ENCODE measurements at regions not wholly inside any gene's neighbourhood (a gene's known extent, or its start where the extent isn't known, plus 50 kb on each side); places are given as distances from the start of the nearest gene placed in this dataset.

DNA sequence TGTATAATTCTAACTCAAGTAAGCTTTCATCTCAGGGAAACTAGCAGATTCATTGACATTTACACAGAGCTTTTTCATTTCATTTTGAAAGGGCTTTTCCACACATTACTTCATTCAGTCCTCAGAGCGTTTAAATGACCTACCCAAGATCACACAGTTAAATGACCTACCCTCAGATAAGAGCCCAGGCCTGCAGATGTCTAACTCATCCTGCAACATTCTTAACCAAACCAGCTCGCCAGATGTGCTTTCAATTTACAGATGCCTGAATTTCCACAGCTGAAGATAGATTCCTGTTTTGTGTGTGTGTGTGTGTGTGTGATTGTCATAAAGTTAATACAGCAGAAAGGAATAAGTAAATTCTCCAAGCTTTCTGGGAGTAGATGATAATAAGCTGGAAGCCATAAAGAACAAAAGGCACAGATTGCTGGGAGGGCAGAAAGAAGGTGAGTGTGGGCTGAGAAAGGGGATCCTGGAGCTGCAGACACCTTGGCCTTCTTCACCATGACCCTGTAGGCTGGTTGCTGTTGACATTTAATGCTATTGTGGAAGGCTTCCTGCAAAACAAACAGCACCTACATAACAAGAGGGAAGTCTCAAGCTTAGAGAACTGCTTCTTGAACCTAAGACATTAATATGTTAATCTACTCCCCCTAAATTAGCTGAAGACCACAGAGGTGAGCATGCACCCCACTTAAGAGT lies 489.7 kb upstream of the CELF2 start:
- no peak for DNase-seq (ENCODE audit: low read depth)
- TF ChIP-seq, protein P1, sequence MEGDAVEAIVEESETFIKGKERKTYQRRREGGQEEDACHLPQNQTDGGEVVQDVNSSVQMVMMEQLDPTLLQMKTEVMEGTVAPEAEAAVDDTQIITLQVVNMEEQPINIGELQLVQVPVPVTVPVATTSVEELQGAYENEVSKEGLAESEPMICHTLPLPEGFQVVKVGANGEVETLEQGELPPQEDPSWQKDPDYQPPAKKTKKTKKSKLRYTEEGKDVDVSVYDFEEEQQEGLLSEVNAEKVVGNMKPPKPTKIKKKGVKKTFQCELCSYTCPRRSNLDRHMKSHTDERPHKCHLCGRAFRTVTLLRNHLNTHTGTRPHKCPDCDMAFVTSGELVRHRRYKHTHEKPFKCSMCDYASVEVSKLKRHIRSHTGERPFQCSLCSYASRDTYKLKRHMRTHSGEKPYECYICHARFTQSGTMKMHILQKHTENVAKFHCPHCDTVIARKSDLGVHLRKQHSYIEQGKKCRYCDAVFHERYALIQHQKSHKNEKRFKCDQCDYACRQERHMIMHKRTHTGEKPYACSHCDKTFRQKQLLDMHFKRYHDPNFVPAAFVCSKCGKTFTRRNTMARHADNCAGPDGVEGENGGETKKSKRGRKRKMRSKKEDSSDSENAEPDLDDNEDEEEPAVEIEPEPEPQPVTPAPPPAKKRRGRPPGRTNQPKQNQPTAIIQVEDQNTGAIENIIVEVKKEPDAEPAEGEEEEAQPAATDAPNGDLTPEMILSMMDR (conservative IDR thresholded peaks at IDR 0.05; ENCODE audit: control insufficient read depth, insufficient read depth, low read depth, low read length) = no peak
- H3K4me3 ChIP-seq (ENCODE audit: control insufficient read depth, low read depth, low read length) = no peak overlapping the region

DNA sequence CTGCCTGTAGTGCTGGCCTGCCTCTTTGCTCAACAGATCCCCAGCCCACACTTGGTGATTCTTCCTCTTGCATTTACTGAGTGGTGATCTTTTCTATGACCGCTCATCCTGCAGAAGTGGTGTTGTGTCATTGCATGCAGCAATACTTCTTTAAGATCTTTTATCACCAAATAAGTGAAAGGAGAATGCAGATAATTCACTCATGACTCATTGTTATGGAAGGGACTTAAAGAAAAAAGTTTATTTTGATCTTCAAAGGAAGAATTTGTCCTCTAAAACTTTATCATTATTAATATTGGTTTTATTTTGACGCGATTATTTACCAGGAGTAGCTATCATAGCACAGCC lies 489.1 kb upstream of the CELF2 start:
- peak; percentile 62 for DNase-seq (ENCODE audit: low read depth)
- no peak overlapping the region for H3K4me3 ChIP-seq (ENCODE audit: control insufficient read depth, low read depth, low read length)
- TF ChIP-seq, protein P1 (conservative IDR thresholded peaks at IDR 0.05; ENCODE audit: control insufficient read depth, insufficient read depth, low read depth, low read length) = no peak

DNA sequence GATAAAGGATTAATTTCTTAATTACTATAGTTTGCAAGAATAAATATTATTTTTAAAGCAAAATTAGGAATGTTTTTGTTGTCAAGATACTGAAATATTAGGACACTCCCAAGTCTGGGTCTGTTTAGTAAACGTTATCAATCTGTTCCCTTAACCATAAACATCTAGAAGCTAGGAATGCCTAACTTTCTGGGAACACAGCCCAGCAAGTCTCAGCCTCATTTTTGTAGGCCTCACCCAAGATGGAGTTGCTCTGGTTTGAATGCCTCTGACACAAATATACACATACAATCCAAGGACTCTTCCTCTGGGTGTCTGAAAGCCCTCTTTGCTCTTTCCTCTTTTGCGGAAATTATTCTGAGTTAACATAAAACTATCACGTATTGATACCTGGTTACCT lies 487.4 kb upstream of the CELF2 start:
- TF ChIP-seq, protein P1 (conservative IDR thresholded peaks at IDR 0.05; ENCODE audit: control insufficient read depth, insufficient read depth, low read depth, low read length) = no peak
- no peak for DNase-seq (ENCODE audit: low read depth)

DNA sequence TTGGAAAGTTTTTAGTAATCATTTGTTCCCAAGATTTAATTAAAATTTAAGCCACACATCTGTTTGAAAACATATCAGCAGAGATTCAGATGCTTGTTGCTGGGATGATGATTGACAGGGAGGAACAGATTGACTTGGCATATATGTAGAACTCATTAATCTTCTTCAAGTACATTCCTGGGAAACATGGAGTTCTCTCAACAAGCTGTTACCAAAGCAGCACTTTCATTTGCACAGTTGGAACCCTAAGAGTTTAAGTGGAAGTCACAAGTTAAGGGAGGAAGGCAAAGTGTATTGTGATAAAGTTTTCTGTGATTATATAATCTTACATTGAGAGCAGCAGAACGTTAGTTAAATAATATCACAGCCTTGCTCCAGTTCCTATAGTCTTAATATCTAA lies 485.4 kb upstream of the CELF2 start:
- no peak for DNase-seq (ENCODE audit: low read depth)
- no peak overlapping the region for H3K4me3 ChIP-seq (ENCODE audit: control insufficient read depth, low read depth, low read length)
- TF ChIP-seq, protein P1 (conservative IDR thresholded peaks at IDR 0.05; ENCODE audit: control insufficient read depth, insufficient read depth, low read depth, low read length) = no peak

More for the DNA sequence above, 487.4 kb upstream of the CELF2 start:
- H3K4me3 ChIP-seq (ENCODE audit: control insufficient read depth, low read depth, low read length) = no peak overlapping the region

DNA sequence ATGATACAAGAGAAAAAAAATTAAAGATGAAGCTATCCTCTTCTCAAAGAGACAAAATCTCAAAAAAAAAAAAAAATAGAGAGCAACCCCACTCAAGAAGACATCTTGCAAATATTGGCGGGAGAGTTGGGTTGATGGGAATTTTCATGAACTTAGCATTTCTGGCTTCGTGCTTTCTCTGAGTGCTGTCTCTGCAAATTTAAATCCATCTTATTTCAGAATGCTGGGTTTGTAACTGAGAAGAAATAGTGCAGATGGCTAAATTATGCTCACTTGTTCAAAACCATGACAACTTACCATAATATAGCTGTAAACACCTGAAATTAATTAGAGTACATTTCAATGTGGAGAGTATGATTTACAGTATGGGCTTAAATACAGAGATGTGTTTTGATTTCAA lies 484.8 kb upstream of the CELF2 start:
- no peak for DNase-seq (ENCODE audit: low read depth)
- TF ChIP-seq, protein P1 (conservative IDR thresholded peaks at IDR 0.05; ENCODE audit: control insufficient read depth, insufficient read depth, low read depth, low read length) = no peak

DNA sequence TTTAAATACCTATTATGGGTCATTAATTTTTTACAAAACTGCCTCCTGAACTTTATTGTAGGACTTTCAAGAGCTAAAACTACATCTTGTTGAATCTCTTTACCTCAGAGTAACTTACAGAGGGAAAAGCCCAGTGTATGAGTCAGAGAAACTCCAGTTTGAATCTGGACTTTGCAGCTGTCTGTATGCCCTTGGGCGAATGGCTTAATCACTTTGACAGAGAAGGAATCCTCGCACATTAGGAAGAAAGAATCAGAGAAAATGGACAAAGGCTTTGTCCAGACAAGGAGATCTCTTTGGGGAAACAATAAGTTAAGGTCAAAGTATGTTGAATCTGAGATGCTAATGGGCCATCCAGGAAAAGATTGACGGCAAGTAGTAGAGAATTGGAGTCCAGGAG lies 484.2 kb upstream of the CELF2 start:
- TF ChIP-seq, protein P1 (conservative IDR thresholded peaks at IDR 0.05; ENCODE audit: control insufficient read depth, insufficient read depth, low read depth, low read length) = no peak
- DNase-seq (ENCODE audit: low read depth) = peak; percentile 17
- no peak overlapping the region for H3K4me3 ChIP-seq (ENCODE audit: control insufficient read depth, low read depth, low read length)

More for the DNA sequence above, 484.8 kb upstream of the CELF2 start:
- H3K4me3 ChIP-seq (ENCODE audit: control insufficient read depth, low read depth, low read length) = no peak overlapping the region

DNA sequence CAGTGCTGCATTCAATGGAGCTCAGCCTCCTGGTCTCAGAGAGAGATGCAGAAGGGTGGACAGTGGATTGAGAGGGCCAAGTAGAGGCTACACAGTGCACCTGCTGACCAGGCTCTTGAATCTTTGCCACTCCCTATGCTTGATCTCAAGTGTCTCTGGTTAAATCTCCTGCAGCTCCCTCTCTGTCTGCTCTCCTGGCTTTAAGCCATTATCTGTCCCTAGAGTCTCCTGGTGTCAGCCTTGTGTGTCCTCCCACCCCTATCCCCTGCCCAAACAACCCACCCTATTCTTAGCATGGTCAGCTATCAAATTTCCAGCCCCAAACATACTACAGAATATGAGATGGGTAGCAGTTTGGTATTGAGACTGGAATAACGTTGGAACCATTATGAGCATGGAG lies 479.3 kb upstream of the CELF2 start:
- DNase-seq (ENCODE audit: low read depth) = no peak
- TF ChIP-seq, protein P1 (conservative IDR thresholded peaks at IDR 0.05; ENCODE audit: control insufficient read depth, insufficient read depth, low read depth, low read length) = no peak
- H3K4me3 ChIP-seq (ENCODE audit: control insufficient read depth, low read depth, low read length) = no peak overlapping the region
